Spleen (tissue), 7 donors: ENCODE measurements at regions not wholly inside any gene's neighbourhood (a gene's known extent, or its start where the extent isn't known, plus 50 kb on each side); places are given as distances from the start of the nearest gene placed in this dataset.

Experiments
- CTCF ChIP-seq, 11 experiments: fragments of 200-600 bp in 7 of 11; fragments of 450-650 bp in 4 of 11; sonication (generic) in 4 of 11; IDR thresholded peaks in 8 of 11; conservative IDR thresholded peaks in 3 of 11; 1 replicate in 7 of 11; 2 replicates in 4 of 11; pipeline versions ENCODE4 v1.4.0 to v1.8.0; 2016 to 2021; ENCODE audit warnings: antibody characterized with exemption in 11 of 11, inconsistent platforms in 4 of 11, mild to moderate bottlenecking in 1 of 11
- POLR2A ChIP-seq, 3 donors: fragments of 450-650 bp; IDR thresholded peaks; one replicate each; pipeline ENCODE4 v1.5.1; 2017; ENCODE audit warnings: antibody characterized with exemption in 3 of 3, mild to moderate bottlenecking in 1 of 3
- POLR2AphosphoS5 ChIP-seq, 3 donors: sonication (generic); formaldehyde crosslinking; IDR thresholded peaks; one replicate each; pipeline ENCODE4 v1.5.1; 2017; ENCODE audit warnings: antibody characterized with exemption in 3 of 3
- donor health status: DM: no; HTN: no; CAD: no; lungs with moderate emphysema.
- donor health status: DM: no; HTN: no; CAD: no.
- donor health status: DM: no; HTN: no; CAD: no.

- no peak for TF ChIP-seq POLR2A (IDR thresholded peaks at IDR 0.05)
- TF ChIP-seq CTCF (IDR thresholded peaks at IDR 0.05 in 8 of 11, conservative IDR thresholded peaks at IDR 0.05 in 3 of 11), result no peak
- no peak for TF ChIP-seq POLR2AphosphoS5 (IDR thresholded peaks at IDR 0.05)
Measured at GRCh38 chr17:77677211-77677610, 281.3 kb upstream of the TNRC6C start.
